Activated CD4-positive, alpha-beta T cell treated with anti-CD3 and anti-CD28 coated beads, Interleukin-10, Interleukin-2, amounts not matched to agents 100 ng/mL and 50 ng/mL, durations not matched to agents 16 hours and 8 hours (primary cell): ENCODE measurements at regions not wholly inside any gene's neighbourhood (a gene's known extent, or its start where the extent isn't known, plus 50 kb on each side); places are given as distances from the start of the nearest gene placed in this dataset.
"Not testable (repeated sequence)": the region's sequence is repeated elsewhere in the genome, so short reads cannot be mapped to it uniquely, and the experiment has no call there.

Experiments used
- DNase-seq: peaks from one replicate; pipeline ENCODE4 v3.0.0-alpha.2; 2020

DNA sequence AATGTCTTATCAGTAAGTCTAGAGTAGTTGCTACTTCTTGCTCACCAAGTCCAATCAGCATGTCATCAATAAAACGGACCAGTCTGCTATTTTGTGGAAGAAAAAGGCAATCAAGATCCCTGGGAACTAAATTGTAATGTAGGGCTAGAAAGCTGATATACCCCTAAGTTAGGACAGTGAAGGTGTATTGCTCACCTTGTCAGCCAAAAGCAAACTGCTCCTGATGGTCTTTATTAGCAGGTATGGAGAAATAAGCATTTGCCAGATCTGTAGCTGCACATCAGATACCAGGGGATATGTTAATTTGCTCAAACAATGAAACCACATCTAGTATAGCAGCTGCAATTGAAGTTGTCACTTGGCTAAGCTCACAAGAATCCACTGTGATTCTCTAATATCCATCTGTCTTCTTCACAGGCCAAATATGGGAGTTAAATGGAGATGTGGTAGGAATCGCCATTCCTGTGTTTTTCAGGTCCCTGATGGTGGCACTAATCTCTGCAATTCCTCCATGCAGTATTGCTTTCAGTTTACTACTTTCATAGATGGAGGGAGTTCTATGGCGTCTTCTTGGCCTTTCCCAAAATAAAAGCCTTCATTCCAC, 75.0 kb downstream of the TMEM237 start:
- DNase-seq = no peak

DNA sequence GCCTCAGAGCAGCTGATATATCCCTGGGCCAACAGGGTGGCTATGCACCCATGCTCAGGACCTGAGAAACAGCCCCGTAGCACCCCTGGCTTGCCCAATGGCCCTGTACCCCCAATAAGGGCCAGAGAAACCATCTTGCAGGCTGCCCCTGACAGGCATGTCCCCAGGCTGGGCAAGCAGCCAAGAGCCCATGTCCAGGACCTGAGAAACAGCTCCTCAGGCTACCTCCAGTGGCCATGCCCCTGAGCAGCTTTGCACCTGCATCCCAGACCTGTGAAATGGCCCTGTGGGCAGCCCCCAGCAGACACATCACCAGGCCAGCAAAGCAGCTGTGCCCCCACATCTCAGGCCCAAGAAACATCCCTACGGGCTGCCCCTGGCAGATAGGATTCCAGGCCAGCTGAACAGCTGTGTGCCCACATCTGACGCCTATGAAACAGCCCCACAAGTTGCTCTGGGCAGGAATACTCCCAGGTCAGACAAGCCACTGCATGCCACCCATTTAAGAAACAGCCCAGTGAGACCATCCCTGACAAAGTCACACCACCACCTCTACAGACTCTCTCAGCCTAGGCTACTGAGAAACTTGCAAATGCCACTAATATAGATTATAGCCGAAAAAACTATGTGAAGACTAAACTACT, 84.1 kb downstream of the TMEM237 start:
- DNase-seq = no peak

DNA sequence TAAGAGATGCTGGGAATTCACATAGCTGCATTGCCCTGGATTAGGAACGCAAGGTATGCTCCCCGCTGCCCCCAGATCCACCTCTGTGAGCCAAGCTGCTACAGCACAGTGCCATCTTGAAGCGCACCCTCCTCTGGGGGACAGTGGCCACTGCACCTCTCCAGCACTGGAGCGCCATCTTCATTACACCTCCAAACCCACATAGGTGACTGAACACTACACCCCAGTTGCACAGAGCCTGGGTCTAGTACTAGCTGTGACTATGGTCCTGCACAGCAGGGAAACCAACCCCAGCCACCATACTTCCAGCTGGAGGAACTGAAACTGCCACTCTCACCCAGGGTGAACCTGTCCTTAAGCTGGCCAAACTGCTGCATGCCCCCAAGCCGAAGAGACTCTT, 84.6 kb downstream of the TMEM237 start:
- DNase-seq = no peak

DNA sequence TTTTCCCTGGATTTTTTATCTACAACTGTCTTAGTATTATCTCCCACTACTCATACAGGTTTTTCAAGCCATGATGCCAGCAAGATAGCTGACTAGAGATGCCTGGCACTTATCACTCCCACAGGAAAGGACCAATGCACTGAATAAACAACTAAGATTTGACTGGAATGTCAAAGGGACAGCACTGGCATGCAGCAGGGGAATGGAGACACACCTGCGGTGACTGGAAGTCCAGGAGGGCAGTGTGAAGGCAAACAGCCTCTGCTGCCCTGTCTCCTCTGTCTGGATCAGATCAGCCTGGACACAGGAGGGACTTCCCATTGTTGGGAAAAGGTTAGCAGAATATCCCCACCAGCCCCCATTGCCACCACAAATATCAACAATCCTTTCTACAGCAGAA, 85.1 kb downstream of the TMEM237 start:
- DNase-seq = no peak

DNA sequence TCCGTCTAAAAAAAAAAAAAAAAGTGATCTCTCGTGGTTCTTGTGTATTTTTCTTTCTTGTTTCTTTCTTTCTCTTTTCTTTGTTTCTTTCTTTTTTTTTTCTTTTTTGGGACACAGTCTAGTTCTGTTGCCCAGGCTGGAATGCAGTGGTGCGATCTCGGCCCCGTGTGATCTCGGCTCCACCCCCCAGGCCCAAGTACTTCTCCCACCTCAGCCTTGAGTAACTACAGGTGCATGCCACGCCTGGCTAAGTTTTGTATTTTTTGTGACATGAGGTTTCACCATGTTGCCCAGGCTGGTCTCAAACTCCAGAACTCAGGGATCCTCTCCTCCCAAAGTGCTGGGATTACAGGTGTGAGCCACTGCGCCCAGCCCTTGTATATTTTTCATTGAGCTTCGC, 91.4 kb downstream of the TMEM237 start:
- DNase-seq = no peak

DNA sequence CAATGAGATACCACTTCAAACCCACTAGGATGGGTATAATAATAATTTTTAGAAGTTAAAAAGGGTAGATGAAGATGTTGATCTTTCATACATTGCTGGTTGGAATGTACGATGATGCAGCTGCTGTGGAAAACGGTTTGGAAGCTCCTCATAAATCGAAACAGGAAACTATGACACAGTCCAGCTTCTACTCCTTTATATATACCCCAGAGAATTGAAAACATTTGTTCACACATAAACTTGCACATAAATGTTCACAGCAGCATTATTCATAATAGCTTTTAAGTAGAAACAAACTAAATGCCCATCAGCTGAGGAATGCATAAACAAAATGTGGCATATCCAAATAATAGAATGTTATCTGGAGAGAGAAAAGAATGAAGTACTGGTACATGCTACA, 95.0 kb downstream of the STRADB start:
- DNase-seq = no peak

DNA sequence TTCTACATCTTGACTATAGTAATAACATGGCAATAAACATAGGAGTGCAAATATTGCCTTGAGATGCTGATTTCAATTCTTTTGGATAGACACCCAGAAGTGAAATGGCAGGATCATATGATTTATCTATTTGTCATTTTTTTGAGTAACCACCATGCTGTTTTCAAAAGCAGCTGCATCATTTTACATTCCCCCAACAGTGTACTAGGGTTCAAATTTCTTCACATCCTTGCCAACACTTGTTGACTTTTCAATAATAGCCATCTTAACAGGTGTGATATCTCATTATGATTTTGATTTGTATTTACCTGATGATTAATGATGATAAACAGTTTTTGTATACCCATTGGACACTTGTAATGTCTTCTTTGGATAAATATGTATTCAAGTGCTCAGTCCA, 90.8 kb downstream of the STRADB start:
- no peak for DNase-seq

DNA sequence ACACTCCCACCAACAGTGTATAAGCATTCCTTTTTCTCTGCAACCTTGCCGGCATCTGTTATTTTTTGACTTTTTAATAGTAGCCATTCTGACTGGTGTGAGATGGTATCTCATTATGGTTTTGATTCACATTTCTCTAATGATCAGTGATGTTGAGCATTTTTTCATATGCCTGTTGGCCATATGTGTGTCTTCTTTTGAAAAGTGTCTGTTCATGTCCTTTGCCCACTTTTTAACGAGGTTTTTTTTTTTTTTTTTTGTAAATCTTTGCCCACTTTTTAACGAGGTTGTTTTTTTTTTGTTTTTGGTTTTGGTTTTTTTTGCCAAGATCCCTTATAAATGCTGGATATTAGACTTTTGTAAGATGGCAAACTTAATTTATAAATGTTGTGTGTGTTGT, 87.7 kb downstream of the STRADB start:
- not testable (repeated sequence) for DNase-seq

DNA sequence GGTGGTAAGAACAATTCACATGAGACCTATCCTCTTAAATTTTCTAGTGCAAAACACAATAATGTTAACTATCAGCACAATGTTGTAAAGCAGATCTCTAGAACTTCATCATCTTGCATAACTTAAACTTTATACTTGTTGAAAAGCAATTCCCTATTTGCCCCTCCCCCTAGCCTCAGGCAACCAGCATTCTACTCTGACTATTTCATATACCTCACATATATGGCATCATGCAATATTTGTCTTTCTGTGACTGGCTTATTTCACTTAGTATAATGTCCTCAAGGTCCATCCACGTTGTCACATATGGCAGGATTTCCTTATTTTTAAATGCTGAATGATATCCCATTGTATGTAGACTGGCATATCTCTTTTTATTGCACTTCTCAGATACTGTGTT, 86.5 kb downstream of the STRADB start:
- DNase-seq = no peak

DNA sequence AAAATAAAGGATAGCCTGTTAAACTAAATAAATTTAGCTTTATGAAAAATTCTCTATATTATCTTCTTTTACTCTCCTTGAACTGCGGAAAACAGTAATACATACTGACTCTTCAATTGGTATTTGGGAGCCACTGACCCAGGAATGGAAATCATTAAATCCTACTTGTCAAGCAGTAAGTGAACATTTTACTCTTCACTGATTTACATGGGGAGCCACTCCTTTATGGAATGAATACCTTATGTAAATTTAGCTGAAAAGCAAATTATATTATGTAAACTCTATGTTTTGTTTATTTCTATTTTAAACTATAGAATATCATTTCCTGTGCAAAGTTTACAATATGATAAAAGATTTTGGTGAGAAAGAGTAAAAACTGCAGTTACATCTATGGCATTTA, 85.2 kb downstream of the STRADB start:
- no peak for DNase-seq

DNA sequence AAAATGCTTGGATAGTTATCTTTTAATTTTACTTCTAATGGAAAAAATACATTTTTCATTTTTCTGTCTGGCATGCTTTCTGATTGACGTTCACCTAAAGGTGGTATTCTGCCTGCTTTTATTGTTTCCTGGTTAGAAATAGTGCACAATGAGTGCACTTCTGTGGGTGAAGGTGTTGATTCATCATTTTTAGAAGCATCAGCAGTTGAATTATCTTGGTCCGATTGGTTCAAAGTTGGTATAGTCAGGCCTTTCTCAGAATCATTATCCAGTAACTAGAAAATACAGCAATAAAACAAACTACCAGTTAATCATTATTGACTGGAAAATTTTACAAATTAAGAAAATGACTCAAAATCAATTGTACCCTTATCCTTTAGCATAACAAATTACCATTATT, 84.5 kb downstream of the STRADB start:
- no peak for DNase-seq

DNA sequence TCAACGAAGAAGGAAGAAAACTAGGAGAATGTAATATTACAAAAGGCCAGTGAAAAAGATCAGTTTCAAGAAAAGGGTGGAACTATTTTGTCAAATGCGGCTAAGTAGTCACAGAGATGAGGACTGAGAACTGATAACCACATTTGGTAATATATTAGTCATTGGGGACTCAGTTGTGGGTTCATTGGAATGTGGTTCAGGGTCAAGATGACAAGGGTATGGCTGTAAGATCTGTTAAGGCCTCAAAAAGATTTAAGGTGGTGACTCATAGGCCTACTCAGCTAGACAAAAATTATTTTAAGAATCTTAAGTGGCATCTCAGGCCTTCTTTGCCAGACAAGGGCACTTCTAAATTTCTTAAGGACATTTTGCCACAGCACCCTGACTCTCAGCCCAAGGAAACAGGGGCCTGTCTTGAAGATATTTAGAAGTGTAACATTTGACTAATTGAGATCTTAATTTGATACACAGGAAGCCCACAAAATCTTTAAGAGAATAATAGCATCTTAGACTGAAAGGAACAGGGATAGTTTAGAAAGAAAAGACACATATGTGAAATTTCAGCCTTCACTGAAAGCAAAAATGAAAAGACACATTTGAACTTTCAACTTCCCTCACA, 81.3 kb downstream of the STRADB start:
- peak; percentile 91 for DNase-seq
